BLaER1 (cell line): ENCODE measurements at regions not wholly inside any gene's neighbourhood (a gene's known extent, or its start where the extent isn't known, plus 50 kb on each side); places are given as distances from the start of the nearest gene placed in this dataset.

Source experiments
- H3K27ac ChIP-seq: shearing (Covaris generic); formaldehyde crosslinking; 2 replicates; pipeline ENCODE4 v1.8.1; 2022
- H3K27me3 ChIP-seq: shearing (Covaris generic); formaldehyde crosslinking; 2 replicates; pipeline ENCODE4 v1.8.1; 2022
- H3K36me3 ChIP-seq: shearing (Covaris generic); formaldehyde crosslinking; 2 replicates; pipeline ENCODE4 v1.8.1; 2022
- H3K4me1 ChIP-seq: shearing (Covaris generic); formaldehyde crosslinking; 2 replicates; pipeline ENCODE4 v1.8.1; 2022
- H3K4me2 ChIP-seq: shearing (Covaris generic); formaldehyde crosslinking; 2 replicates; pipeline ENCODE4 v1.8.1; 2022
- H3K4me3 ChIP-seq: shearing (Covaris generic); formaldehyde crosslinking; 2 replicates; pipeline ENCODE4 v1.8.1; 2022
- H3K9ac ChIP-seq: shearing (Covaris generic); formaldehyde crosslinking; 2 replicates; pipeline ENCODE4 v1.8.1; 2022
- H3K9me3 ChIP-seq: shearing (Covaris generic); formaldehyde crosslinking; 2 replicates; pipeline ENCODE4 v1.8.1; 2022
- H4K20me1 ChIP-seq: shearing (Covaris generic); formaldehyde crosslinking; 2 replicates; pipeline ENCODE4 v1.8.1; 2022
- Cebpa-rat ChIP-seq: shearing (Covaris generic); IDR thresholded peaks from 2 replicates; pipeline ENCODE4 v1.8.1; 2022

- Histone ChIP-seq H3K36me3 (no peaks in the 10 kb centered on the region), H3K9ac (no peak overlapping the region), H3K4me3 (no peak overlapping the region), H3K27me3 (no peaks in the 10 kb centered on the region; the same call in 1 of the 2 replicates), H3K4me1 (peaks cover 8% of the 10 kb centered on the region), H3K4me2 (no peak overlapping the region), H3K27ac (no peak overlapping the region), H4K20me1 (no peaks in the 10 kb centered on the region), H3K9me3 (no peaks in the 10 kb centered on the region)
- TF ChIP-seq Cebpa-rat, result no peak
Measured at GRCh38 chr11:116170526-116171120, 602.2 kb downstream of the BUD13 start.

- no peak overlapping the region for H3K27ac ChIP-seq
- no peak overlapping the region for H3K9ac ChIP-seq
- TF ChIP-seq Cebpa-rat, result peak; percentile 25; the same call in 1 of the 2 replicates
- no peaks in the 10 kb centered on the region for H4K20me1 ChIP-seq
- H3K27me3 ChIP-seq, result no peaks in the 10 kb centered on the region; the same call in 1 of the 2 replicates
- H3K4me3 ChIP-seq, result no peak overlapping the region
- peaks cover 8% of the 10 kb centered on the region for H3K4me1 ChIP-seq
- no peaks in the 10 kb centered on the region for H3K36me3 ChIP-seq
- H3K4me2 ChIP-seq, result no peak overlapping the region
- H3K9me3 ChIP-seq, result no peaks in the 10 kb centered on the region
Measured at GRCh38 chr11:116169776-116170175, 603.0 kb downstream of the BUD13 start.

GRCh38 chr11:116168459-116168787 lies 604.4 kb downstream of the BUD13 start:
- H3K4me2 ChIP-seq, result no peak overlapping the region
- TF ChIP-seq Cebpa-rat, result no peak
- H3K9ac ChIP-seq, result no peak overlapping the region
- H3K27ac ChIP-seq, result no peak overlapping the region
- no peaks in the 10 kb centered on the region for H4K20me1 ChIP-seq
- H3K27me3 ChIP-seq, result no peaks in the 10 kb centered on the region
- no peaks in the 10 kb centered on the region for H3K36me3 ChIP-seq
- H3K9me3 ChIP-seq, result no peaks in the 10 kb centered on the region
- no peak overlapping the region for H3K4me3 ChIP-seq
- peaks cover 8% of the 10 kb centered on the region for H3K4me1 ChIP-seq

DNA sequence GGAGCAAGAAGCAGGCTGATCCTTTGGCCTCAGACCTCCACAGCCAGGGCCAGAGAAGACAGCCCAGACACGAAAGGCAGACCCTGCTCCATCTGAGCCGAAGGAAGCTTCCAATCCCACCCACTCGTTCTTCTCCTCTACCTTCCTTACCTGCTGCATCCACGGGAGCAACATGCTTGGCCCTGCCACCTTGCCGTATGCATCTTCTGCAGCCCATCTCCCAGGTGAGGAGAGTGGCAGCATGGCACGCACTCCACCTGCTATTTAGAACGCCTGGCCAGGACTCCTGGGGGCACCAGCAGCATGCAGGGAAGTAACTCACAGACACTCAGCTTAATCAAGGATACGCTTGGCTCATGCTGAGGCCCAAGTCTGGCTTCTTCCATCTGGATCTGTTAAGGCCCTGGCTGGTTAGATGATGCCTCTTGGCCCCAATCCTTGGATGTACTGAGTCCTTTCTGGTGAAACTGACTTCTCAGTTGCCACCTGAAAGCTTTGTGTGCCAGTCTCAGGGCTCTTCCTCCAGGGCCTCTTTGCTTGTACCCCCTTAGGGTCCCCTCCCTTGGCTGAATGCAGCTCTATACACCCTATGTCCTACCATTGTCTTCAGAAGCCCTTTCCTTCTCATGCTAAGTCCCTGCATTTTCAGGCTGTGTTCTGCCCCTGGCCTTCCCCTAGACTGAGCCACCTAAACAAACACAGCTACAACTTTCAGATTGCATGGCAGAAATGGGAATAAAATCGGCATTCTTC lies 604.9 kb downstream of the BUD13 start:
- Histone ChIP-seq H3K4me3 (no peak overlapping the region), H3K27ac (no peak overlapping the region), H3K4me2 (no peak overlapping the region), H3K9ac (no peak overlapping the region), H3K4me1 (peaks cover 4% of the 10 kb centered on the region), H4K20me1 (no peaks in the 10 kb centered on the region), H3K9me3 (no peaks in the 10 kb centered on the region), H3K36me3 (no peaks in the 10 kb centered on the region), H3K27me3 (no peaks in the 10 kb centered on the region)
- TF ChIP-seq Cebpa-rat, result no peak

GRCh38 chr11:116166573-116167465 lies 606.0 kb downstream of the BUD13 start:
- H3K27ac ChIP-seq, result no peak overlapping the region
- H3K4me2 ChIP-seq, result no peak overlapping the region
- no peaks in the 10 kb centered on the region for H4K20me1 ChIP-seq
- H3K4me1 ChIP-seq, result no peaks in the 10 kb centered on the region
- no peak overlapping the region for H3K9ac ChIP-seq
- no peak for TF ChIP-seq Cebpa-rat
- H3K4me3 ChIP-seq, result no peak overlapping the region
- H3K9me3 ChIP-seq, result no peaks in the 10 kb centered on the region
- no peaks in the 10 kb centered on the region for H3K27me3 ChIP-seq
- H3K36me3 ChIP-seq, result no peaks in the 10 kb centered on the region

- no peak overlapping the region for H3K27ac ChIP-seq
- H3K9ac ChIP-seq, result no peak overlapping the region
- H3K9me3 ChIP-seq, result no peaks in the 10 kb centered on the region
- H3K4me2 ChIP-seq, result no peak overlapping the region
- no peak overlapping the region for H3K4me3 ChIP-seq
- TF ChIP-seq Cebpa-rat, result no peak
- H4K20me1 ChIP-seq, result no peaks in the 10 kb centered on the region
- H3K27me3 ChIP-seq, result no peaks in the 10 kb centered on the region
- H3K4me1 ChIP-seq, result no peaks in the 10 kb centered on the region
- no peaks in the 10 kb centered on the region for H3K36me3 ChIP-seq
Measured at GRCh38 chr11:116164843-116165242, 607.9 kb downstream of the BUD13 start.

DNA sequence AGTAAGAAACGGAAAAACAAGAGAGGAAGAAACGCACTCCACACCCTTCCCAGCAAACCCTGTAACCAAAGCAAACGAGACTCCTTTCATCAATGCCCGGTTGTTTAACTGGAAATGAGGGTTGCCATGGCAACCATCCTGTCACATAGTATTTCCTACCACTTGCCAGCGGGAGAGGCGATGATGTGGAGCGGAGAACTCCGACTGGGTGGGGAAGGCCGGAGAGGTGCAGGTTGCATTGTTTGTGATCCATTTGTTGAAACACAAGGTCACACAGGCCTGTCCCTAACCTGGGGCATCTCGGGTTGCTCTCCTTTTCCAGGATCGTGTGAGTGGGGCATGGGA lies 609.9 kb downstream of the BUD13 start:
- Histone ChIP-seq H3K4me3 (no peak overlapping the region), H3K27me3 (no peaks in the 10 kb centered on the region), H3K36me3 (no peaks in the 10 kb centered on the region), H3K4me1 (no peaks in the 10 kb centered on the region), H3K27ac (no peak overlapping the region), H3K4me2 (no peak overlapping the region), H3K9me3 (no peaks in the 10 kb centered on the region), H4K20me1 (no peaks in the 10 kb centered on the region), H3K9ac (no peak overlapping the region)
- no peak for TF ChIP-seq Cebpa-rat

DNA sequence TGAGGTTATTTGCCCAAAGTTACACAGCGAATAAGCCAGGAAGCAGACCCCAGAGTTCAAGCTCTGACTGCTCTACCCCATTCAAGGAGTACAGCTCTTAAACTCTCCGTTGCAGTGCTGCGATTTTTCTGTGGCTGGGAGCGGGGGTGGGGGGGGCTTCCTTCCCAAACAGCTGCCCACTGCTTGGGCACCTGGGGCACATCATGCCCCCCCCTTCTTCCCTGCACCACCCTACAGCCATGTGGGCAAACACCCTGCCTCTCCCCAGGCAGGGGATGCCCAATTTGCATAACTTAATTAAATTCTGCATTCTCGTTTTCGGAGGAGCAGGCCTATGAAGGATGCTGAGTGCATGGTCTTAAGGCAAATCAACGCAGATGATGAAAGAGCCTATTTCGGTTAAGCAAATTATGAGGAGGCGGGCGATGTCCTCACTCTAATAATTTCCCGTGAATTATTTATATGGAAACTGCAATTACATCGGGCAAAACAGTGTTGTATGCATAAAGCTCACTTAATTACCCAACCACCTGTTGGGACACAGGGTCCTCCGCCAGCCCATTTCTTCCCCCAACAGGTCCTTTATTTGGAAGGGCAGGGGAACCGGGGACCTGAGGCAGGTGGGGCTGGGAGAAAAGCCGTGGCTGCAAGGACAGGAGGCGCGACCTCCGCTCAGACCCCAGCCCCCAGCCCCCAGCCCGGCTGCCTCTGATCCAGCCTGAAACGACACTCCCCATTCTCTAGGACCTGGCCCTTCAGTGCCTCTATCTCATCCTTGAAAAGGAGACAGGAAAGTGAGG lies 610.5 kb downstream of the BUD13 start:
- H4K20me1 ChIP-seq, result no peaks in the 10 kb centered on the region
- TF ChIP-seq Cebpa-rat, result no peak
- no peak overlapping the region for H3K4me3 ChIP-seq
- H3K4me2 ChIP-seq, result no peak overlapping the region
- no peaks in the 10 kb centered on the region for H3K27me3 ChIP-seq
- H3K9me3 ChIP-seq, result no peaks in the 10 kb centered on the region
- H3K27ac ChIP-seq, result no peak overlapping the region
- H3K9ac ChIP-seq, result no peak overlapping the region
- no peaks in the 10 kb centered on the region for H3K4me1 ChIP-seq
- no peaks in the 10 kb centered on the region for H3K36me3 ChIP-seq

DNA sequence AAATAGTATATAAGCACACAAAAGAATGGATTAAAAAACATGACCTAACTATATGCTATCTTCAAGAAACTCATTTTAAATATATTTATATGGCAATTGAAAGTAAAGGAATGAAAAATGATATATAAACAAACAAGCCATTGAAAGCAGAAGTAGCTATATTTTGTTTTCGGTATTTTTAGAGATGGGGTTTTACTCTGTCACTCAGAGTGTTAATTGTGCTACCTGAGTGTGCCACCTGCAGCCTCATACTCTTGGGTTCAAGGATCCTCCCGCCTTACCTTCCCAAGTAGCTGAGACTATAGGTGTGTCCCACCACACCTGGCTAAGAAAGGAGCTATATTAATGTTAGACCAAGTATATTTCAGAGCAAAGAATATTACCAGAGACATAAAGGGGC lies 624.1 kb downstream of the BUD13 start:
- no peak overlapping the region for H3K4me3 ChIP-seq
- H3K9ac ChIP-seq, result no peak overlapping the region
- no peaks in the 10 kb centered on the region; the same call in 1 of the 2 replicates for H3K9me3 ChIP-seq
- H3K4me1 ChIP-seq, result no peaks in the 10 kb centered on the region
- no peaks in the 10 kb centered on the region for H3K36me3 ChIP-seq
- no peak for TF ChIP-seq Cebpa-rat
- H4K20me1 ChIP-seq, result no peaks in the 10 kb centered on the region
- H3K27ac ChIP-seq, result no peak overlapping the region
- no peaks in the 10 kb centered on the region for H3K27me3 ChIP-seq
- H3K4me2 ChIP-seq, result no peak overlapping the region
